ENCODE measurements at regions not wholly inside any gene's neighbourhood (a gene's known extent, or its start where the extent isn't known, plus 50 kb on each side); places are given as distances from the start of the nearest gene placed in this dataset.
A peak's percentile ranks its signal among the peaks of the same experiment; 100 is the strongest.

DNA sequence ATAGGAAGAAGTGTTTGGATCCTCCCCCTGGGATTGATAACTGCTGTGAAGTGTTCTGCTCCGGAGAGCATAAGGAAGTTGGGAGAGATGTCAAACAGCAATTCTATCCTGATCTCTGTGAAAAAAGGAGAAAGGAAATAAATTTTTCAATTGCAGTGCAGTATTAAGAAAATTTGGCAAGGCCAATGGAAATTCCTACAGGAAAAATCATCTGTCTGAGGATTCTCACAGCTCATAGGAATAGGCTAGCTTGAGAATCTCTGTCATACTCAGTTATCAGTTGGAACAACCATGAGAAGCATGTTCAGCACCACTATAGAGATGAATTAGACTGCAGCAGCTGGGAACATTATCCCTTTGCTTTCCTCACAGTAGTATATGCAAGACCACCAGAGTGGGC lies 1238.9 kb upstream of the MIR17HG start:
- H3K27ac ChIP-seq (ENCODE audit: low read depth, low read length, poor library complexity, severe bottlenecking), result no peak overlapping the region
- H3K4me3 ChIP-seq (ENCODE audit: low read depth, low read length, poor library complexity, severe bottlenecking), result no peak overlapping the region
- H3K4me1 ChIP-seq (ENCODE audit: insufficient read depth, low read length, poor library complexity, severe bottlenecking), result peaks cover 7% of the 10 kb centered on the region
- intact Hi-C loops (cut with micrococcal nuclease; ENCODE audit: unreplicated experiment), result no loop called here
- no peak for DNase-seq (ENCODE audit: low spot score)
- no peaks in the 10 kb centered on the region for H3K36me3 ChIP-seq (ENCODE audit: insufficient read depth, low read length, poor library complexity, severe bottlenecking)
- H3K27me3 ChIP-seq (replicated peaks; ENCODE audit: insufficient read depth, low read depth, low read length, poor library complexity), result no peaks in the 10 kb centered on the region
- ChIA-PET CTCF (no interaction called here), POLR2A (ENCODE audit: low non-redundant PET) (no interaction called here)
- no TSS peak for BruUV-seq (replicated peaks)
- no peaks in the 10 kb centered on the region for H3K9me3 ChIP-seq (ENCODE audit: low read depth, low read length, poor library complexity, severe bottlenecking)
- TF ChIP-seq, protein P1, sequence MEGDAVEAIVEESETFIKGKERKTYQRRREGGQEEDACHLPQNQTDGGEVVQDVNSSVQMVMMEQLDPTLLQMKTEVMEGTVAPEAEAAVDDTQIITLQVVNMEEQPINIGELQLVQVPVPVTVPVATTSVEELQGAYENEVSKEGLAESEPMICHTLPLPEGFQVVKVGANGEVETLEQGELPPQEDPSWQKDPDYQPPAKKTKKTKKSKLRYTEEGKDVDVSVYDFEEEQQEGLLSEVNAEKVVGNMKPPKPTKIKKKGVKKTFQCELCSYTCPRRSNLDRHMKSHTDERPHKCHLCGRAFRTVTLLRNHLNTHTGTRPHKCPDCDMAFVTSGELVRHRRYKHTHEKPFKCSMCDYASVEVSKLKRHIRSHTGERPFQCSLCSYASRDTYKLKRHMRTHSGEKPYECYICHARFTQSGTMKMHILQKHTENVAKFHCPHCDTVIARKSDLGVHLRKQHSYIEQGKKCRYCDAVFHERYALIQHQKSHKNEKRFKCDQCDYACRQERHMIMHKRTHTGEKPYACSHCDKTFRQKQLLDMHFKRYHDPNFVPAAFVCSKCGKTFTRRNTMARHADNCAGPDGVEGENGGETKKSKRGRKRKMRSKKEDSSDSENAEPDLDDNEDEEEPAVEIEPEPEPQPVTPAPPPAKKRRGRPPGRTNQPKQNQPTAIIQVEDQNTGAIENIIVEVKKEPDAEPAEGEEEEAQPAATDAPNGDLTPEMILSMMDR (conservative IDR thresholded peaks at IDR 0.05; ENCODE audit: low read depth, low read length), result no peak
- no peak for TF ChIP-seq EZH2 (IDR thresholded peaks at IDR 0.05; ENCODE audit: borderline replicate concordance, low read depth, low read length, poor library complexity, severe bottlenecking)

GRCh38 chr13:90116121-90116520 lies 1231.4 kb upstream of the MIR17HG start:
- ChIA-PET CTCF (no interaction called here), POLR2A (ENCODE audit: low non-redundant PET) (no interaction called here)
- DNase-seq (ENCODE audit: low spot score), result no peak
- H3K36me3 ChIP-seq (ENCODE audit: insufficient read depth, low read length, poor library complexity, severe bottlenecking), result no peaks in the 10 kb centered on the region
- no peak overlapping the region for H3K4me3 ChIP-seq (ENCODE audit: low read depth, low read length, poor library complexity, severe bottlenecking)
- BruUV-seq (replicated peaks), result no TSS peak
- H3K9me3 ChIP-seq (ENCODE audit: low read depth, low read length, poor library complexity, severe bottlenecking), result no peaks in the 10 kb centered on the region
- intact Hi-C loops (cut with micrococcal nuclease; ENCODE audit: unreplicated experiment), result no loop called here
- no peak overlapping the region for H3K27ac ChIP-seq (ENCODE audit: low read depth, low read length, poor library complexity, severe bottlenecking)
- no peak for TF ChIP-seq EZH2 (IDR thresholded peaks at IDR 0.05; ENCODE audit: borderline replicate concordance, low read depth, low read length, poor library complexity, severe bottlenecking)
- TF ChIP-seq, protein P1 (conservative IDR thresholded peaks at IDR 0.05; ENCODE audit: low read depth, low read length), result no peak
- H3K27me3 ChIP-seq (replicated peaks; ENCODE audit: insufficient read depth, low read depth, low read length, poor library complexity), result no peaks in the 10 kb centered on the region
- H3K4me1 ChIP-seq (ENCODE audit: insufficient read depth, low read length, poor library complexity, severe bottlenecking), result no peaks in the 10 kb centered on the region

- Histone ChIP-seq H3K27ac (ENCODE audit: low read depth, low read length, poor library complexity, severe bottlenecking) (no peak overlapping the region), H3K4me3 (ENCODE audit: low read depth, low read length, poor library complexity, severe bottlenecking) (no peak overlapping the region), H3K27me3 (replicated peaks; ENCODE audit: insufficient read depth, low read depth, low read length, poor library complexity) (no peaks in the 10 kb centered on the region), H3K36me3 (ENCODE audit: insufficient read depth, low read length, poor library complexity, severe bottlenecking) (no peaks in the 10 kb centered on the region), H3K9me3 (ENCODE audit: low read depth, low read length, poor library complexity, severe bottlenecking) (no peaks in the 10 kb centered on the region), H3K4me1 (ENCODE audit: insufficient read depth, low read length, poor library complexity, severe bottlenecking) (no peaks in the 10 kb centered on the region)
- peak; percentile 10 for DNase-seq (ENCODE audit: low spot score)
- POLR2A ChIA-PET (ENCODE audit: low non-redundant PET), result no interaction called here
- CTCF ChIA-PET, result no interaction called here
- TF ChIP-seq EZH2 (IDR thresholded peaks at IDR 0.05; ENCODE audit: borderline replicate concordance, low read depth, low read length, poor library complexity, severe bottlenecking), result no peak
- TF ChIP-seq, protein P1 (conservative IDR thresholded peaks at IDR 0.05; ENCODE audit: low read depth, low read length), result no peak
- BruUV-seq (replicated peaks), result no TSS peak
- intact Hi-C loops (cut with micrococcal nuclease; ENCODE audit: unreplicated experiment), result no loop called here
Observed at GRCh38 chr13:90118467-90119071, 1228.9 kb upstream of the MIR17HG start.

Data from A673 (cell line).